Forelimb muscle (tissue), 1 donor: ENCODE measurements at regions not wholly inside any gene's neighbourhood (a gene's known extent, or its start where the extent isn't known, plus 50 kb on each side); places are given as distances from the start of the nearest gene placed in this dataset.

ENCODE experiments used
- DNase-seq: peaks from one replicate; pipeline ENCODE4 v3.0.0-alpha.2; 2013; ENCODE audit warnings: low read depth

DNA sequence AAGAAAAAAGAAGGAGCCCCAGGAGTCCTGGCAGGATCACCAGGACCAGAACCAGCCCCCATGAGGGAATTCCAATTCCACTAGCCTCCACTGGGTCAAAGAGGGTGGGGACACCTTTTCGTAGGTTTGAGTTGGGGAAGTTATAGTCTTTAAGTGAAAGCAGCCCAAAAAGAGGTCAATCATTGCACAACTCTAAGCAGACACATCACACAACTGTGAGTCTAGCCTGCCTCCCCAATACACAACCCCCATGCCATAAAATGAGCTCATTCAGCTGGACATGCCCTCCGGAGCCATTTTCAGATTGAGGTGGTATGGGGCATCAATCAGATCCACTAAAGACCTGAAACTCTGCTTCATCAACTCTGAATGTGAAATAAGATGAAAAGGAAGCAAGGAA, 179.9 kb downstream of the NPHP4 start:
- DNase-seq, result no peak

- DNase-seq, result peak; percentile 11
These were observed 180.8 kb downstream of the NPHP4 start for GRCh38 chr1:5811419-5811818.

GRCh38 chr1:5810553-5811270, 181.5 kb downstream of the NPHP4 start:
- no peak for DNase-seq

DNA sequence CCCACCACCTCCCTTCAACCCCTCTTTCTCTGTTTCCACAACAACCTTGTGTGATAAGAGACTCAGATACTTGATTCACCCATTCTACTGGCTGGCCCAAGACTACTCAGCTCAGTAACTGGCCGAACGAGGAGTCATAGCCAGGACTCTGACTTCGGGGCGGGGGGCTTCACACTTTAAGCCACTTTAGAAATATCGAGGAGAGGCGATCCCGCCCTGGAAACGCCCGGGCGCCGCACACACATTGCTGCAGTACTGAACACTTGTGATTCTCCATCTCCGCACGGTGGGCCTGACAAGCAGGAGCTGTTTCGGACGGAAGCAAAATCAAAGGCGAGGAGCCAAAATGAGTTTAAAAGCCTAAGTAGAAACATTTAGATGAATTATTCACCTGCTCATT, 182.1 kb downstream of the NPHP4 start:
- no peak for DNase-seq

GRCh38 chr1:5809207-5809788, 182.9 kb downstream of the NPHP4 start:
- no peak for DNase-seq

DNA sequence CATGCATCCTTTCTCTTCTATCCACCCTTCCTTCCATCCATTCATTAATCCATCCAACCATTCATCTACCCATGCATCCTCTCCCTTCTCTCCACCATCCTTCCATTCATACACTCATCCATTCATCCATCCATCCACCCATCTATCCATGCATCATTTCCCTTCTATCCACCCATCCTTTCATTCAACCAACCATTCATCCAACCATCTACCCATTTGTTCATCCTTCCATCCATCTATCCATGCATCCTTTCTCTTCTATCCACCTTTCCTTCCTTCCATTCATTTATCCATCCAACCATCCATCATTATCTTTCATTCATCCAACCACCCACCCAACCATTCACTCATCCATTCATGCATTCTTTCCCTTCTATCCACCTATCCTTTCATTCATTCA, 188.4 kb downstream of the NPHP4 start:
- no peak for DNase-seq

DNA sequence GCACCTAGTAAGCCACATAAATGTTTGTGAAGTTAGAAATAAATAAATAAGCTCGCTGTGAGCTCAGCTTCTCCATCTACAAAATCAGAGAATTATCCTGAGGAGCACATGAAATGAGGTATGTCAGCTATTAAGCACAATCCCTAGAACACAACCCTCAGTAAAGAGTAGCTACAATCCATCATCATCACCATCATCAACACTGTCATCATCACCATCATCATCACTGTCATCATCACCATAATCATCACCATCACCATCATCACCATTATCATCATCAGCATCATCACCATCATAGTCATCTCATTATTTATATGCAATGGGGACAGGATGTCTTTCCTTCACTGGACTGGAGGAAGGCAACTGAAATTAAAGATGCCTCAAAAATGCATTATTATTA, 189.6 kb downstream of the NPHP4 start:
- no peak for DNase-seq

DNA sequence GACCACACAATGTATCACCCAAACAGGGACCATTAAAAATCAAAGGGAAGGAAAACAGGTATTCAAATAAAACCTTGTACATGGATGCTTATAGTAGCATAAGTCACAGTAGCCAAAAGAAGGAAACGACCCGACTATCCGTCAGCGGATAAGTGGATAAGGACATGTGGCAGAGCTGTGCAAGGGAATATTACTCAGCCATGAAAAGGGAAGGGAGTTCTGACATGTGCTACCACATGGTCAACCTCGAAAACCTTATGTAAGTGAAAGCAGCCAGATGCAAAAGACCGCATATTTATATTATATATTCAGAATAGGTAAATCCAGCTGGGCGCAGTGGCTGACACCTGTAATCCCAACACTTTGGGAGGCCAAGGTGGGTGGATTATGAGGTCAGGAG, 193.3 kb downstream of the NPHP4 start:
- DNase-seq, result no peak

GRCh38 chr1:5798151-5798730, 194.0 kb downstream of the NPHP4 start:
- no peak for DNase-seq

- no peak for DNase-seq
These were observed 196.2 kb downstream of the NPHP4 start for GRCh38 chr1:5796028-5796427.

DNA sequence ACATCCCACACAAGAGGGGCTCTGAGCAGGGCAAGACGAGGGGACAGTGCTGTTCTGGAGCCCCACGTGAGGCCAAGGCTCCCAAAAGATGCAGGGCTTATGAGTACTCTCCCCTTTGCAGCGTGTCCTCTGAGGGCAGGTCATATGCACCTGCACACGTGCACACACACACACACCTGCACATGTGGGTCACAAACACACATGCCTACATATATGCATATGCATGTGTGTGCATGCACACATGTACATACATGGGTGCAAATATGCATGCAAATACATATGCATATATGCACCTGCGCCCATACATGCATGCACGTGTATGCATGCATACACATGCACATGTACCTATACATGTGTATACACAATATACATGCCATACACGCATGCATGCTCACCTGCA, 197.9 kb downstream of the NPHP4 start:
- no peak for DNase-seq

DNA sequence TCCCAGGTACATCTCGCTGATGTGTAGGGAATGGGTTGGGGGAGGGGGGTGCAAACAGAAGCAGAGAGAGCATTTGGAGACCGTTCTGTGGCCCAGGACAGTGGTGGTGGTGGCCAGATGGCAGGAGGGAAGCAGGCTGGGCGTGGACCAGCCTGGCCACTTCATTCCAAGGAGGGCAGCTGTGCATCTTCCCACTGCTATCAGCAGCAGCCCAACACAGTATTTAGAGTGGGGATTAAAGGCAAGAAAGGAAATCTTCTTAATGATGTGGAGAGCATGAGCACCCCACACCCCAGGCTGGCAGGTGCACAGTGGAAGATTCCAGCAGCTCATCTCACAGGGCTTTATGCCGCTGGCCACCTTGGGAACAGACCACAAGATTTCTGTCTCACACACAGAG, 198.7 kb downstream of the NPHP4 start:
- no peak for DNase-seq

- no peak for DNase-seq
These were observed 211.1 kb downstream of the NPHP4 start for GRCh38 chr1:5781079-5781478.

- DNase-seq, result no peak
These were observed 211.9 kb downstream of the NPHP4 start for GRCh38 chr1:5780324-5780716.

DNA sequence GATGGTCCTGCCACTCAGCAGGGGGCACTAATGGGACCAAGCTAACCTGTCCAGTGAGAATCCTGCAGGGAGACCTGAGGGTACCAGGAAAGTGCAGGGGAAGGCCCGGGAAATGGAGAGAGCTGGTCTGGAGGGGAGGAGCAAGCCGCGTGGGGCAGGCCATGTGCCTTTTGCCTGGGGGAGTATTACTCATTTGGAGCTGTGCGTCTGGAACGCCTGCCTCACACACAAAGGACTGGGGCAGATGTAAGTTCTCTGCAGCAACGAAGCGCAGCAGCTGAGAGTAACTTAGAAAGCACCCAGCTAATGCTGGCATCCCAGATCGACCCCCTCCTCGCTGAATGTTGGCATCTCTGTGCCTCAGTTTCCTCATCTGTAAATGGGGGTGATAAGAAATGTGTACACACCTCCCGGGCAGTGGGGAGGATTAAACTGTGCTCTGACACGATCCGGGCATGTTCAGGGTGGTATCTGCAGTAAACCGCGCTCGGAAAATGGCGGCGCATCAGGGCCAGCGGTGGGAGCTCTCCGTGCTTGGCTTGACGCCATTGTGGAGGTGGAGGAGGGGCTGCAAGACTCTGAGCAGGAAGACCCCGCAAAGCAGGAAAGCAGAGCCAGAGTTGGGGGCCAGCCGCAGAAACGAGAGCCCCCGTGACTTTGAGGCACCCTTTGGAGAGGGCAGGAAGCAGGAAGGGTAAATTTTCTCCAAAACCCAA, 212.5 kb downstream of the NPHP4 start:
- DNase-seq, result no peak

DNA sequence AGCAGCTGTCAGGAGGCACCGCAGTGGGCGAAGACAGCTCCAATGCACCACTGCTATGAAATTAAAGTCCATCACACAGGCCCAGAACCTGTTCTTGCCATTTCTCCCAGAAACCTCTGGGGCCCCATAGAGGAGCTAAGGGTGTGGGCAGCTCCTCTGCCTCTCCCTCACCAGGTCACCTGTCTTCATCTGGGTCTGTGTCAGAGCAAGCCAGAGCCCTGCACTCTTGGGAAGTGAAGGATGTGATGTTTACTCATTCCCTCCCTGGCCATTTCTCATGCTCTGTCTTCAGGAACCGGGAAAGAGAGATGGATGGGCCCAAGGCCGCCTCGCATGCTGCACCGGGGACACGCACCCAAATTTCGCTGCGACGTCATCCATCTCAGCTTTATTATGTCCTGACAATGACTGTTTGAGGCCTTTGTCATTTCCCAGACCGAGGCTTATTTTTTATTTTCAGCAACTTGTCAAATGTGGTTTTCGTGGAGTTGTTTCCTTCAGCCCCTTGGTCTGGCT, 216.1 kb downstream of the NPHP4 start:
- DNase-seq, result no peak

- no peak for DNase-seq
These were observed 218.2 kb downstream of the NPHP4 start for GRCh38 chr1:5774019-5774418.

DNA sequence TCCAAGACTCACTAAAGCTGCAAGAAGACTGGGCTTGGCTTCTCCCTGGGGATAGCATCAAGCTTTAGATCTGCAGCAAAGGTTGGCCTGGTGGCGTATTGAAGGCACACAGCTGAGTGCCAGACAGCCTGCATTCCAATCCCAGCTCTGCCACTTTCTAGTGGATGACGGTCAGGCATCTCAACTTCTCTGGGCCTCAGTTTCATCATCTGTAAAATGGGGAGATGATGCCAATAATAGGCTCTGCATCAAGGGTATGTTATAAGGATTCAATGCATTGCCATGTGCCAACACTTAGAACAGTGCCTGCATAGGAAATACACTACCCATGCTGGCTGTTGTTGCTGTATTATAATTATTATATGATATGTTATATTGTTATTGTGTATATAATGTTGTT, 220.4 kb downstream of the NPHP4 start:
- DNase-seq, result no peak

GRCh38 chr1:5770981-5771765, 221.1 kb downstream of the NPHP4 start:
- DNase-seq, result no peak

DNA sequence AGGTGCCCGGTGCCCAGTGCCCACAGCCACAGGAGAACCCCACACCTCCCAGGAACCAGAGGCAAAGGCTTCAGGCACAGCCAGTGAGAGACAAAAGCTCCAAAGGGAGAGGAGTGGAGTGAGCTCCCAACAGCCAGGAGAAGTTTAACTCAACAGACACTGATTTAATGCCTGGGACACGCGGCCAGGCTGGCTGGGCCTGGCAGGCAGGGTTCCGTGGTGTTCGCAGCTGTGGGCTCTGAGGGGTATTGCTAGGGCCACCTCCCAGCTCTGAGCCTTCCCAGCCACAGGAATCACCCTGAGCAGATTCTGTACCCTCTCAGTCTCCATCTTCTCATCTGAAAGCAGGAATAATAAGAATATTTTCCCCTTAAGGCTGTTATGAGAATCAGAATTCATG, 222.5 kb downstream of the NPHP4 start:
- no peak for DNase-seq

- peak; percentile 13 for DNase-seq
These were observed 223.1 kb downstream of the NPHP4 start for GRCh38 chr1:5769146-5769545.

DNA sequence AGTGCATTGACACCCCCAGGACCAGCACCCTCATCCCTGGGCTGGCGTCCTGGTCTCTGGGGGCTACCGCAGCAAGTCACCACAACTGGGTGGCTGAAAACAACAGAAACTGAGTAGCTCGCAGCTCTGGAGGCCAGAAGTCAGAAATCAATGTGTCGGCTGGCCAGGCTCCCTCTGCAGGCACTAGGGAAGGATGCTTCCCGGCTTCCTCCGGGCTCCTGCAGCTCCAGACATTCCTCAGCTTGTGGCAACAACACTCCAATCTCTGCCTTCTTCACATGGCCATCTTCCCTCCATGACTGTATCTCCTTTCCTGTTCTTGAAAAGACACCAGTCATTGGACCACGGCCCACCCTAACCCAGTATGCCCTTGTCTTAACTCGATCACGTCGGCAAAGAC, 224.2 kb downstream of the NPHP4 start:
- no peak for DNase-seq
